ENCODE measurements at regions not wholly inside any gene's neighbourhood (a gene's known extent, or its start where the extent isn't known, plus 50 kb on each side); places are given as distances from the start of the nearest gene placed in this dataset.

DNA sequence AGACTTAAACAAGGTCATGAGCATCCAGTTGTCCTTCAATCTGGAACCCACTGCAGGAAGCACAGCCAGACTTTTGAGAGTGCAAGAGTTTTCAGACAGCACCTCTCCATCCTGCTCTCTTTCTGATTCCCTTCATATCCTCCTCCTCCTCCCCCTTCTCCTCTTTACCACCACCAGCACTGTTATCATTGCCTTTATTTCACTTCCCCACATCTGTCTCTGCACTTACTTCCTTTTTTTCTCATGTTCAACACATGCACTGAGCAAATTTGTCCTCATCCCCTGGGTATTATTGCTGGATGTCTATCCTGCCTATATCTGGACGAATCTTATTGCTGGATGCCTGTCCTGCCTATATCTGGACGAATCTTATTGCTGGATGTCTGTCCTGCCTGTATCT, 554.8 kb downstream of the DHX35 start:
- Histone ChIP-seq H3K27me3 (ENCODE audit: control insufficient read depth, insufficient read depth, low read length) (no peaks in the 10 kb centered on the region), H2AFZ (no peak overlapping the region), H3K4me3 (ENCODE audit: low read depth, low read length) (no peak overlapping the region), H3K79me2 (no peaks in the 10 kb centered on the region), H3K9me3 (ENCODE audit: control insufficient read depth, low read length) (no peaks in the 10 kb centered on the region), H3K9ac (no peak overlapping the region), H3K36me3 (ENCODE audit: control insufficient read depth, insufficient read depth, low read length) (no peaks in the 10 kb centered on the region), H3K27ac (no peak overlapping the region), H3K4me2 (ENCODE audit: low read length) (no peak overlapping the region), H3K4me1 (no peaks in the 10 kb centered on the region)
- TF ChIP-seq, protein P1, sequence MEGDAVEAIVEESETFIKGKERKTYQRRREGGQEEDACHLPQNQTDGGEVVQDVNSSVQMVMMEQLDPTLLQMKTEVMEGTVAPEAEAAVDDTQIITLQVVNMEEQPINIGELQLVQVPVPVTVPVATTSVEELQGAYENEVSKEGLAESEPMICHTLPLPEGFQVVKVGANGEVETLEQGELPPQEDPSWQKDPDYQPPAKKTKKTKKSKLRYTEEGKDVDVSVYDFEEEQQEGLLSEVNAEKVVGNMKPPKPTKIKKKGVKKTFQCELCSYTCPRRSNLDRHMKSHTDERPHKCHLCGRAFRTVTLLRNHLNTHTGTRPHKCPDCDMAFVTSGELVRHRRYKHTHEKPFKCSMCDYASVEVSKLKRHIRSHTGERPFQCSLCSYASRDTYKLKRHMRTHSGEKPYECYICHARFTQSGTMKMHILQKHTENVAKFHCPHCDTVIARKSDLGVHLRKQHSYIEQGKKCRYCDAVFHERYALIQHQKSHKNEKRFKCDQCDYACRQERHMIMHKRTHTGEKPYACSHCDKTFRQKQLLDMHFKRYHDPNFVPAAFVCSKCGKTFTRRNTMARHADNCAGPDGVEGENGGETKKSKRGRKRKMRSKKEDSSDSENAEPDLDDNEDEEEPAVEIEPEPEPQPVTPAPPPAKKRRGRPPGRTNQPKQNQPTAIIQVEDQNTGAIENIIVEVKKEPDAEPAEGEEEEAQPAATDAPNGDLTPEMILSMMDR (IDR thresholded peaks at IDR 0.05) = no peak

DNA sequence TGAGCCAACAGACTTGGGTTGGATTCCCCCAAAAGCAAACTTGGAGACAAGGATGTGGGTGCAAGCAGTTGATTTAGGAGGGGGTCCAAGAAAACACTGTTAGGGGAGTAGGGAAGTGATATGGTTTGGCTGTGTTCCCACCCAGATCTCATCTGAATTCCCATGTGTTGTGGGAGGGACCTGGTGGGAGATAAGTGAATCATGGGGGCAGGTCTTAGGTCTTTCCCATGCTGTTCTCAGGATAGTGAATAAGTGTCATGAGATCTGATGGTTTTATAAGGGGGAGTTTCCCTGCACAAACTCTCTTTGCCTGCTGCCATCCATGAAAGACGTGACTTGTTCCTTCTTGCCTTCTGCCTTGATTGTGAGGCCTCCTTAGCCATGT, 542.6 kb downstream of the DHX35 start:
- H3K9me3 ChIP-seq (ENCODE audit: control insufficient read depth, low read length) = no peaks in the 10 kb centered on the region
- TF ChIP-seq, protein P1 (IDR thresholded peaks at IDR 0.05) = no peak
- no peak overlapping the region for H3K9ac ChIP-seq
- no peaks in the 10 kb centered on the region for H3K27me3 ChIP-seq (ENCODE audit: control insufficient read depth, insufficient read depth, low read length)
- H3K4me1 ChIP-seq = no peaks in the 10 kb centered on the region
- no peaks in the 10 kb centered on the region for H3K79me2 ChIP-seq
- no peak overlapping the region for H3K4me3 ChIP-seq (ENCODE audit: low read depth, low read length)
- H3K4me2 ChIP-seq (ENCODE audit: low read length) = no peak overlapping the region
- no peak overlapping the region for H3K27ac ChIP-seq
- H3K36me3 ChIP-seq (ENCODE audit: control insufficient read depth, insufficient read depth, low read length) = no peaks in the 10 kb centered on the region
- H2AFZ ChIP-seq = no peak overlapping the region

DNA sequence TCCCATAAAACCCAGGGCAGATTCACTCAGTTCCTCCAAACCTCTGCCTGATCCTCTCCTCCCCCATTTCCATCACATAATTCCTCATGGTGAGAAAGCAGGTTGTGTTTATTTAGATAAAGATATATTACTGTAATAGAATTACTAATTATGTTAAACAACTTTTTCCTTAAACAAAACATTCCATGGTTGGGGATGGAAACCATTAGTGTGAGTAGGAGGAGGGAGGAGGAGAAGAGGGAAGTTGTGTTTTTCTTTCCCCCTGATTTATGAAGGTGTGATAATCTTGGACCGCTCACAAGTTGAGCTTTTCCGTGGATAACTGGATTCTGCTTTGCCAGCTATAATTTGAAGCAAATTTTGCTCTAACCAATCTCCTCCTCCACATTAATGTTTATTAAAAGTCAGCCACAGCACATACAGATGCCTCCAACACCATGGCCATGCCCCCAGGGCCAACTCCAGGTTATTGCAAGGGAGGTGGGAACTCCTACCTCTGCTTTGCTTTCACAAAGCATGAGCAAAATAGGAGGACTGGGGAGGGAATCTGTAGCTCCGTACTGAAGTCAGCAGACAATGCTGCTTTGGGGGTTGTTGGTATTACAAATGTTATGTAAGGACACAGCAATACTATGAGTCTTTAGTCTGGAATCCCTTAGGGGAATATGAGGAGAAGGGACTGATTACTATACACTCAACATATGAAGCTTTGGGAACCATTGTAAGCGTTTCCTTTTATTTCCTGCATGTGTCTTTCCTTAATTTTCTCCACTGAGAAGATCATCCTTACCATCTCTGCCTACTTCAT, 542.0 kb downstream of the DHX35 start:
- Histone ChIP-seq H3K27me3 (ENCODE audit: control insufficient read depth, insufficient read depth, low read length) (no peaks in the 10 kb centered on the region), H3K9ac (no peak overlapping the region), H3K9me3 (ENCODE audit: control insufficient read depth, low read length) (no peaks in the 10 kb centered on the region), H3K4me2 (ENCODE audit: low read length) (no peak overlapping the region), H3K27ac (no peak overlapping the region), H3K79me2 (no peaks in the 10 kb centered on the region), H3K4me1 (no peaks in the 10 kb centered on the region), H3K36me3 (ENCODE audit: control insufficient read depth, insufficient read depth, low read length) (no peaks in the 10 kb centered on the region), H2AFZ (no peak overlapping the region), H3K4me3 (ENCODE audit: low read depth, low read length) (no peak overlapping the region)
- TF ChIP-seq, protein P1 (IDR thresholded peaks at IDR 0.05) = no peak

DNA sequence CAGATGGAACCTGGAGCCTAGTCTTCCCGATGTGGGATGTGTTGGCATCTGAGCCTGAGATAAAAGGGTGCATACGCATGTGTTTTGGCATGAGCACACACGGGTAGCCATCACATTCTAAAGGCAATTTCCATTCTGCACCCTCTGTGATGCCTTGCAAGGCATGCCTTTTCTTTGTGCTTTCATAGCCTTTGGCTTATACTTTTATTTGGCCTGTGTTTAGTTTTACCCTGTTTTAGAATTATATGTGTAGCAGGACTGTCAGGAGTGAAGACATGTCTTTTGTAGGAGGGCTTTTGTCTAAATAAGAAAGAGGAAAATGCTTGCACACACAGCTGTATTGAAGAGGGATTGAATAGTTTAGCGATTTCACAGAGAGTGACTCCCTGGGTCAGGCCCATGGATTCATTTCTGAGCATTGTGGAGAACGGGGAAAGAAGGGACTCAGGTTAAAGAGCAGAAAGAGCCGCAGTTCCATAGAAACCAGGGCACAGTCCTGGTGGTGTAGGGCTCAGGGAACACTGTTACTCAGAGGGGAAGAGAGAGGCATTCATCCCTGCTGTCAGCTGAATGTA, 530.2 kb downstream of the DHX35 start:
- H3K9me3 ChIP-seq (ENCODE audit: control insufficient read depth, low read length) = no peaks in the 10 kb centered on the region
- H3K4me3 ChIP-seq (ENCODE audit: low read depth, low read length) = no peak overlapping the region
- no peaks in the 10 kb centered on the region for H3K36me3 ChIP-seq (ENCODE audit: control insufficient read depth, insufficient read depth, low read length)
- H3K79me2 ChIP-seq = no peaks in the 10 kb centered on the region
- no peak overlapping the region for H2AFZ ChIP-seq
- no peaks in the 10 kb centered on the region for H3K4me1 ChIP-seq
- no peaks in the 10 kb centered on the region for H3K27me3 ChIP-seq (ENCODE audit: control insufficient read depth, insufficient read depth, low read length)
- no peak overlapping the region for H3K4me2 ChIP-seq (ENCODE audit: low read length)
- H3K9ac ChIP-seq = no peak overlapping the region
- no peak overlapping the region for H3K27ac ChIP-seq
- TF ChIP-seq, protein P1 (IDR thresholded peaks at IDR 0.05) = no peak

DNA sequence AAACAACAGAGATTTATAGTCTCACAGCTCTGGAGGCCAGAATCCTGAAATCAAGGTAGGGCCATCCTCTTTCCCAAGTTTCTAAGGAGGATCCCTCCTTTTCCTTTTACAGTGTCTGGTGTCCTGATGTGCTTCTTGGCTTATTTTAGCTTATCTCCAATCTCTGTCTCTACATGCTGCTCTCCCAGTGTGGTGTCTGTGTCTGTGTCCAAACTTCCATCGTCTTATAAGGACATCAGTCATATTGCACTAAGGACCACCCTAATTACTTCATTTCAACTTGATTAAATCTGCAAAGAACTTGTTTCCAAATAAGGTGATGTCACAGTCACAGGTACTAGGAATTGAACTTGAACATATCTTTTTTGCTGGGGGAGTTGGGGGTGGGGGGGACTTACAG, 529.6 kb downstream of the DHX35 start:
- H3K79me2 ChIP-seq = no peaks in the 10 kb centered on the region
- H3K9ac ChIP-seq = no peak overlapping the region
- H2AFZ ChIP-seq = no peak overlapping the region
- no peak overlapping the region for H3K27ac ChIP-seq
- no peaks in the 10 kb centered on the region for H3K36me3 ChIP-seq (ENCODE audit: control insufficient read depth, insufficient read depth, low read length)
- H3K4me1 ChIP-seq = no peaks in the 10 kb centered on the region
- no peak overlapping the region for H3K4me3 ChIP-seq (ENCODE audit: low read depth, low read length)
- TF ChIP-seq, protein P1 (IDR thresholded peaks at IDR 0.05) = no peak
- H3K27me3 ChIP-seq (ENCODE audit: control insufficient read depth, insufficient read depth, low read length) = no peaks in the 10 kb centered on the region
- H3K9me3 ChIP-seq (ENCODE audit: control insufficient read depth, low read length) = no peaks in the 10 kb centered on the region
- no peak overlapping the region for H3K4me2 ChIP-seq (ENCODE audit: low read length)

All from parathyroid adenoma (tissue), 2 donors.